K562 (cell line): ENCODE measurements at regions not wholly inside any gene's neighbourhood (a gene's known extent, or its start where the extent isn't known, plus 50 kb on each side); places are given as distances from the start of the nearest gene placed in this dataset.

ENCODE experiments used
- ATAC-seq: fragments of 200-7000 bp; cut with Tn5 transposase; 3 replicates; pipeline ENCODE4 v1.9.1; 2020; ENCODE audit warnings: moderate library complexity
- BruUV-seq: library from RNA; stranded (reverse); fragments of 400-500 nt; replicated peaks from 2 replicates; lab custom pipeline; 2021; lab: Mats Ljungman, UMichigan
- CTCF ChIA-PET: fragments of 300-600 bp; formaldehyde crosslinking; extraction: SDS; loops from one replicate; lab custom pipeline; 2021; ENCODE audit warnings: low intra/inter-chr PET ratio; lab: Yijun Ruan, JAX
- POLR2A ChIA-PET: fragments of 300-600, 350-650 bp; sonication (Branson Sonifier 250); formaldehyde crosslinking; extraction: SDS; loops from one replicate; lab custom pipeline; 2021; ENCODE audit warnings: antibody characterized with exemption, inconsistent platforms; lab: Yijun Ruan, JAX
- DNase-seq, 4 experiments: peaks; one replicate each; pipeline versions ENCODE4 v3.0.0 to v3.0.0-alpha.2; 2011 to 2018; ENCODE audit warnings: low spot score in 3 of 4, mixed read lengths in 3 of 4; ENCODE audit errors: extremely low read depth in 1 of 4
- FAIRE-seq: peaks from 2 replicates; lab custom pipeline; 2011; peaks lifted over from hg19 to GRCh38; lab: Jason Lieb, UNC
- H2AFZ ChIP-seq: 2 replicates; pipeline ENCODE4 v1.6.0; 2011; ENCODE audit warnings: low read depth, low read length, control low read depth, inconsistent platforms
- H3K27ac ChIP-seq: fragments of 200-600 bp; 3 replicates; pipeline ENCODE4 v1.8.0; 2011; ENCODE audit warnings: low read depth, mild to moderate bottlenecking, control low read depth, inconsistent platforms, low read length, moderate library complexity, mixed read lengths; ENCODE audit errors: extremely low read depth
- H3K27me3 ChIP-seq, 2 experiments: fragments of 300-600 bp in 1 of 2; 2 replicates in 1 of 2; 3 replicates in 1 of 2; pipeline versions ENCODE4 v1.6.0 to v1.8.0; 2011; ENCODE audit warnings: inconsistent platforms in 2 of 2, low read length in 2 of 2, mild to moderate bottlenecking in 1 of 2, mixed read lengths in 1 of 2, moderate library complexity in 1 of 2; ENCODE audit not compliant: control insufficient read depth in 2 of 2, insufficient read depth in 2 of 2
- H3K36me3 ChIP-seq: fragments of 300-600 bp; 3 replicates; pipeline ENCODE4 v1.8.0; 2011; ENCODE audit warnings: mild to moderate bottlenecking, low read length, inconsistent platforms; ENCODE audit not compliant: control insufficient read depth, insufficient read depth
- H3K4me1 ChIP-seq, 2 experiments: fragments of 200-600 bp in 1 of 2; replicated peaks in 1 of 2; 2 replicates in 1 of 2; 3 replicates in 1 of 2; pipeline versions ENCODE4 v1.5.1 to v1.8.0; 2011; ENCODE audit warnings: inconsistent platforms in 2 of 2, low read length in 2 of 2, mild to moderate bottlenecking in 1 of 2, mixed read lengths in 1 of 2, moderate library complexity in 1 of 2; ENCODE audit not compliant: control insufficient read depth in 2 of 2, insufficient read depth in 2 of 2
- H3K4me2 ChIP-seq: 2 replicates; pipeline ENCODE4 v1.6.1; 2011; ENCODE audit warnings: low read length, control low read depth, inconsistent platforms, mixed read lengths; ENCODE audit not compliant: insufficient read depth
- H3K4me3 ChIP-seq: fragments of 200-600 bp; sonication (generic), shearing (Covaris generic); 2 replicates; pipeline ENCODE4 v1.5.1; 2016; ENCODE audit warnings: control low read depth, inconsistent platforms
- H3K79me2 ChIP-seq: fragments of 200-600 bp; 3 replicates; pipeline ENCODE4 v1.8.0; 2011; ENCODE audit warnings: low read length, inconsistent platforms; ENCODE audit not compliant: control insufficient read depth, insufficient read depth
- H3K9ac ChIP-seq, 2 experiments: 2 replicates each; pipeline versions ENCODE4 v1.6.0 to v1.6.1; 2011; ENCODE audit warnings: low read depth in 2 of 2, low read length in 2 of 2, control low read depth in 1 of 2, inconsistent platforms in 1 of 2, mild to moderate bottlenecking in 1 of 2, mixed read lengths in 1 of 2; ENCODE audit not compliant: insufficient read depth in 1 of 2
- H3K9me1 ChIP-seq: one replicate; pipeline ENCODE4 v1.6.0; 2011; ENCODE audit warnings: inconsistent platforms, mild to moderate bottlenecking, low read length, moderate library complexity; ENCODE audit not compliant: control insufficient read depth, insufficient read depth
- H3K9me3 ChIP-seq: replicated peaks from 2 replicates; pipeline ENCODE4 v1.5.1; 2011; ENCODE audit warnings: low read depth, low read length, inconsistent platforms; ENCODE audit not compliant: control insufficient read depth, insufficient read depth
- H4K20me1 ChIP-seq: replicated peaks from 2 replicates; pipeline ENCODE4 v1.6.1; 2011; ENCODE audit warnings: low read length, inconsistent platforms, mixed read lengths; ENCODE audit not compliant: control insufficient read depth, insufficient read depth
- NFE2 ChIP-seq: IDR thresholded peaks from 2 replicates; pipeline ENCODE4 v1.6.1; 2014; ENCODE audit warnings: antibody characterized with exemption, low read depth
- NFIC ChIP-seq: fragments of 450-650 bp; IDR thresholded peaks from 2 replicates; pipeline ENCODE4 v1.6.1; 2017; ENCODE audit warnings: mild to moderate bottlenecking, inconsistent platforms
- NFIX ChIP-seq: fragments of 250-450 bp; sonication (Bioruptor Pico); IDR thresholded peaks from 2 replicates; pipeline ENCODE4 v1.4.0; 2020; ENCODE audit warnings: low read depth, mild to moderate bottlenecking, moderate library complexity
- RBM22 ChIP-seq: fragments of 200-400 bp; formaldehyde crosslinking; IDR thresholded peaks from 2 replicates; pipeline ENCODE4 v1.6.1; 2018; ENCODE audit warnings: low read length, low read depth; ENCODE audit not compliant: poor library complexity, severe bottlenecking
- THRAP3 ChIP-seq: fragments of 450-650 bp; IDR thresholded peaks from 2 replicates; pipeline ENCODE4 v1.6.1; 2016; ENCODE audit warnings: mild to moderate bottlenecking, inconsistent platforms, borderline replicate concordance
- ZNF780A ChIP-seq: fragments of 250-450 bp; sonication (Bioruptor Pico); IDR thresholded peaks from 2 replicates; pipeline ENCODE4 v1.5.0; 2021; ENCODE audit warnings: mild to moderate bottlenecking
- WGBS: fragments of 100-300 bp; shearing (Covaris generic); methylation state at CpG from one replicate; pipeline ENCODE4 v1.1.6; 2016; ENCODE audit warnings: low coverage, mixed read lengths; ENCODE audit not compliant: insufficient coverage; ENCODE audit errors: missing lambda C conversion rate; 5-methylcytosine and 5-hydroxymethylcytosine counted together
- in situ Hi-C: fragments of 300-500 bp; cut with MboI; formaldehyde crosslinking; loops from 4 replicates; pipeline ENCODE4 v1.15.0; 2018; ENCODE audit warnings: inconsistent platforms, mixed read lengths
- intact Hi-C: fragments of 100-400 bp; cut with micrococcal nuclease; formaldehyde crosslinking; loops from 2 replicates; pipeline ENCODE4 v1.14.2; 2022
- TF ChIP-seq, protein P1 (sequence below), 2 experiments: fragments of 450-650 bp; conservative IDR thresholded peaks; 2 replicates each; pipeline ENCODE4 v1.6.1; 2017; ENCODE audit warnings: mild to moderate bottlenecking in 2 of 2, moderate library complexity in 2 of 2
- TF ChIP-seq, protein P2 (sequence below): sonication (generic); formaldehyde crosslinking; IDR thresholded peaks from 2 replicates; pipeline ENCODE4 v1.8.1; 2023; ENCODE audit warnings: mild to moderate bottlenecking, missing genetic modification reagents

DNA sequence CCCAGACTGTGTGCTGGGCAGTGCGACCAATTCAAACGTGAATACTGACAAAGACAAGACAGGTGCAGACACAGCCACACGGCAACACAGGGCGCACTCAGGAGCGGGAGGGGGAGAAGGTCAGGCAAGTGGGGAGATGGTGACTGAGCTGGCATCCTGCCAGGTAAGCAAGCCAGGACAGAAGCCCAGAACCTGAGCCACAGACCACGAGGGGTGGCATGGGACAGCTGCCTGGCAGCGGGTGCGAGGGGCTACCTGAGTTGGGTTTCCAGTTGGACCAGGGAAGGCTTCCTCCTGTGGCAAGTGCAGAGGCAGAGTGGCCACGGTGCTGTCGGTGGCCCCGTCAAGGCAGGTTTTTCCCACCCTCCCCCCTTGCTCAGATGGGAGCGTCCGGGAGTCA lies 215.2 kb upstream of the ARID1B start:
- BruUV-seq: no TSS peak
- DNase-seq: no peak
- no peak for TF ChIP-seq ZNF780A (CRISPR knock-in tag)
- peak; percentile 90 for TF ChIP-seq NFIC
- peak; percentile 68 for TF ChIP-seq NFIX (CRISPR knock-in tag)
- TF ChIP-seq NFE2: no peak
- TF ChIP-seq RBM22: no peak
- TF ChIP-seq, protein P1, sequence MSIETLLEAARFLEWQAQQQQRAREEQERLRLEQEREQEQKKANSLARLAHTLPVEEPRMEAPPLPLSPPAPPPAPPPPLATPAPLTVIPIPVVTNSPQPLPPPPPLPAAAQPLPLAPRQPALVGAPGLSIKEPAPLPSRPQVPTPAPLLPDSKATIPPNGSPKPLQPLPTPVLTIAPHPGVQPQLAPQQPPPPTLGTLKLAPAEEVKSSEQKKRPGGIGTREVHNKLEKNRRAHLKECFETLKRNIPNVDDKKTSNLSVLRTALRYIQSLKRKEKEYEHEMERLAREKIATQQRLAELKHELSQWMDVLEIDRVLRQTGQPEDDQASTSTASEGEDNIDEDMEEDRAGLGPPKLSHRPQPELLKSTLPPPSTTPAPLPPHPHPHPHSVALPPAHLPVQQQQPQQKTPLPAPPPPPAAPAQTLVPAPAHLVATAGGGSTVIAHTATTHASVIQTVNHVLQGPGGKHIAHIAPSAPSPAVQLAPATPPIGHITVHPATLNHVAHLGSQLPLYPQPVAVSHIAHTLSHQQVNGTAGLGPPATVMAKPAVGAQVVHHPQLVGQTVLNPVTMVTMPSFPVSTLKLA (conservative IDR thresholded peaks at IDR 0.05): no peak
- TF ChIP-seq THRAP3: no peak
- TF ChIP-seq, protein P2, sequence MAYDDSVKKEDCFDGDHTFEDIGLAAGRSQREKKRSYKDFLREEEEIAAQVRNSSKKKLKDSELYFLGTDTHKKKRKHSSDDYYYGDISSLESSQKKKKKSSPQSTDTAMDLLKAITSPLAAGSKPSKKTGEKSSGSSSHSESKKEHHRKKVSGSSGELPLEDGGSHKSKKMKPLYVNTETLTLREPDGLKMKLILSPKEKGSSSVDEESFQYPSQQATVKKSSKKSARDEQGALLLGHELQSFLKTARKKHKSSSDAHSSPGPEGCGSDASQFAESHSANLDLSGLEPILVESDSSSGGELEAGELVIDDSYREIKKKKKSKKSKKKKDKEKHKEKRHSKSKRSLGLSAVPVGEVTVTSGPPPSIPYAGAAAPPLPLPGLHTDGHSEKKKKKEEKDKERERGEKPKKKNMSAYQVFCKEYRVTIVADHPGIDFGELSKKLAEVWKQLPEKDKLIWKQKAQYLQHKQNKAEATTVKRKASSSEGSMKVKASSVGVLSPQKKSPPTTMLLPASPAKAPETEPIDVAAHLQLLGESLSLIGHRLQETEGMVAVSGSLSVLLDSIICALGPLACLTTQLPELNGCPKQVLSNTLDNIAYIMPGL: no peak
- ChIA-PET POLR2A (interaction anchor here (0.7 kb wide), 1 partner anchor 285 kb away, joined by 3 read pairs; no protein-coding TSS in a partner anchor), CTCF (interaction anchor here (0.5 kb wide), 1 partner anchor 474 kb away, joined by 3 read pairs; no protein-coding TSS in a partner anchor)
- no peaks in the 10 kb centered on the region for H3K79me2 ChIP-seq
- no peak overlapping the region for H3K9ac ChIP-seq
- ATAC-seq: no peak
- H3K4me1 ChIP-seq: peaks cover 0 to 6% of the 10 kb centered on the region in 2 experiments; a peak in 1 of 5 replicates
- FAIRE-seq: no peak
- no peaks in the 10 kb centered on the region for H4K20me1 ChIP-seq
- H2AFZ ChIP-seq: no peak overlapping the region
- no peaks in the 10 kb centered on the region for H3K36me3 ChIP-seq
- peaks cover 6 to 33% of the 10 kb centered on the region in 2 experiments; a peak in 4 of 5 replicates for H3K27me3 ChIP-seq
- no peaks in the 10 kb centered on the region for H3K9me3 ChIP-seq
- no peaks in the 10 kb centered on the region for H3K9me1 ChIP-seq
- in situ Hi-C loops: loop anchor here (10.0 kb wide), 1 partner anchor 623 kb away; no protein-coding TSS in a partner anchor
- intact Hi-C loops: loop anchor here (5.0 to 10.0 kb wide), 3 partner anchors 215 to 460 kb away; partner anchors contain the start of gene ARID1B
- no peak overlapping the region for H3K4me2 ChIP-seq
- no peak overlapping the region for H3K27ac ChIP-seq
- no peak overlapping the region for H3K4me3 ChIP-seq
- under 1% methylated on average over 11 of the region's 13 CpGs for WGBS
